Neural progenitor cell (in vitro differentiated cells): ENCODE measurements at regions not wholly inside any gene's neighbourhood (a gene's known extent, or its start where the extent isn't known, plus 50 kb on each side); places are given as distances from the start of the nearest gene placed in this dataset.
A peak's percentile ranks its signal among the peaks of the same experiment; 100 is the strongest.

Experiments
- DNase-seq: peaks from one replicate; pipeline ENCODE4 v3.0.0-alpha.2; 2016; ENCODE audit warnings: low spot score
- H2AFZ ChIP-seq: fragments of 200-600 bp; sonication (generic); replicated peaks from 2 replicates; pipeline ENCODE4 v1.6.1; 2016; ENCODE audit warnings: antibody characterized with exemption
- H3F3A ChIP-seq: fragments of 200-600 bp; sonication (generic); 2 replicates; pipeline ENCODE4 v1.6.1; 2016; ENCODE audit warnings: antibody characterized with exemption, low read depth
- H3K27ac ChIP-seq: fragments of 200-600 bp; sonication (generic); 2 replicates; pipeline ENCODE4 v1.5.1; 2016; ENCODE audit warnings: mild to moderate bottlenecking
- H3K27me3 ChIP-seq: fragments of 200-600 bp; sonication (generic); 2 replicates; pipeline ENCODE4 v1.6.1; 2016; ENCODE audit warnings: mild to moderate bottlenecking, moderate library complexity
- H3K36me3 ChIP-seq: fragments of 200-600 bp; sonication (generic); 2 replicates; pipeline ENCODE4 v1.5.1; 2016
- H3K4me1 ChIP-seq: fragments of 200-600 bp; sonication (generic); 2 replicates; pipeline ENCODE4 v1.6.1; 2016; ENCODE audit warnings: mixed run types
- H3K4me2 ChIP-seq: fragments of 200-600 bp; sonication (generic); 2 replicates; pipeline ENCODE4 v1.6.1; 2016
- H3K4me3 ChIP-seq: fragments of 200-600 bp; sonication (generic); 2 replicates; pipeline ENCODE4 v1.5.1; 2016
- H3K79me2 ChIP-seq: fragments of 200-600 bp; sonication (generic); 2 replicates; pipeline ENCODE4 v1.6.1; 2016; ENCODE audit warnings: low read depth
- H3K9ac ChIP-seq: fragments of 200-600 bp; sonication (generic); 2 replicates; pipeline ENCODE4 v1.6.1; 2016
- H3K9me3 ChIP-seq: fragments of 200-600 bp; sonication (generic); 2 replicates; pipeline ENCODE4 v1.5.1; 2016; ENCODE audit warnings: low read depth
- H4K20me1 ChIP-seq: fragments of 200-600 bp; sonication (generic); 2 replicates; pipeline ENCODE4 v1.6.1; 2016; ENCODE audit warnings: low read depth
- H3K27ac Mint-ChIP-seq: 3 replicates; pipeline ENCODE4 v1.8.0; 2021; ENCODE audit warnings: mixed read lengths
- H3K27me3 Mint-ChIP-seq: 2 replicates; pipeline ENCODE4 v1.8.0; 2022; ENCODE audit warnings: low read depth, mild to moderate bottlenecking, inconsistent platforms, moderate library complexity, mixed read lengths; ENCODE audit not compliant: insufficient read depth
- H3K36me3 Mint-ChIP-seq: 3 replicates; pipeline ENCODE4 v1.8.0; 2021; ENCODE audit warnings: mixed read lengths
- H3K4me1 Mint-ChIP-seq: 3 replicates; pipeline ENCODE4 v1.8.0; 2021; ENCODE audit warnings: mixed read lengths
- H3K4me3 Mint-ChIP-seq: 3 replicates; pipeline ENCODE4 v1.8.0; 2021; ENCODE audit warnings: mild to moderate bottlenecking, moderate library complexity, mixed read lengths
- H3K9me3 Mint-ChIP-seq: 3 replicates; pipeline ENCODE4 v1.8.0; 2020; ENCODE audit warnings: mixed read lengths
- CTCF ChIP-seq: fragments of 200-600 bp; sonication (generic); IDR thresholded peaks from 2 replicates; pipeline ENCODE4 v1.5.1; 2017; ENCODE audit warnings: antibody characterized with exemption, mild to moderate bottlenecking
- EZH2 ChIP-seq: fragments of 200-600 bp; sonication (generic); IDR thresholded peaks from 2 replicates; pipeline ENCODE4 v1.6.1; 2017; ENCODE audit warnings: antibody characterized with exemption, mild to moderate bottlenecking, moderate library complexity
- EZH2phosphoT487 ChIP-seq: fragments of 200-600 bp; sonication (generic); IDR thresholded peaks from 2 replicates; pipeline ENCODE4 v1.6.1; 2017; ENCODE audit warnings: antibody characterized with exemption

GRCh38 chr3:70808881-70809280, 496.4 kb upstream of the MDFIC2 start:
- Histone ChIP-seq H3K9me3 (no peaks in the 10 kb centered on the region), H3K27ac (no peak overlapping the region), H3K36me3 (no peaks in the 10 kb centered on the region), H4K20me1 (no peaks in the 10 kb centered on the region), H3F3A (no peaks in the 10 kb centered on the region), H3K9ac (no peak overlapping the region), H2AFZ (no peak overlapping the region), H3K4me1 (peaks cover 6% of the 10 kb centered on the region), H3K4me2 (no peak overlapping the region), H3K79me2 (no peaks in the 10 kb centered on the region), H3K27me3 (no peaks in the 10 kb centered on the region), H3K4me3 (no peak overlapping the region)
- Mint-ChIP-seq H3K4me1 (peaks cover 15% of the 10 kb centered on the region), H3K4me3 (no peak overlapping the region), H3K36me3 (no peaks in the 10 kb centered on the region), H3K27me3 (peaks cover 3% of the 10 kb centered on the region), H3K27ac (no peak overlapping the region), H3K9me3 (no peaks in the 10 kb centered on the region)
- DNase-seq: no peak
- no peak for TF ChIP-seq EZH2

GRCh38 chr3:70806556-70806955, 494.1 kb upstream of the MDFIC2 start:
- no peak overlapping the region for H3K4me3 ChIP-seq
- H3K4me3 Mint-ChIP-seq: no peak overlapping the region
- H3K36me3 ChIP-seq: no peaks in the 10 kb centered on the region
- H3K4me2 ChIP-seq: no peak overlapping the region
- no peak for DNase-seq
- H3K27me3 ChIP-seq: no peaks in the 10 kb centered on the region
- no peaks in the 10 kb centered on the region for H4K20me1 ChIP-seq
- H3F3A ChIP-seq: no peaks in the 10 kb centered on the region
- H3K4me1 Mint-ChIP-seq: peaks cover 10% of the 10 kb centered on the region
- no peak overlapping the region for H2AFZ ChIP-seq
- H3K9ac ChIP-seq: no peak overlapping the region
- H3K79me2 ChIP-seq: no peaks in the 10 kb centered on the region
- TF ChIP-seq EZH2phosphoT487 (no peak), CTCF (no peak), EZH2 (no peak)
- no peak overlapping the region for H3K27ac ChIP-seq
- H3K9me3 ChIP-seq: no peaks in the 10 kb centered on the region
- H3K27ac Mint-ChIP-seq: peak overlapping the region; percentile 34
- H3K36me3 Mint-ChIP-seq: no peaks in the 10 kb centered on the region
- H3K9me3 Mint-ChIP-seq: no peaks in the 10 kb centered on the region
- peaks cover 7% of the 10 kb centered on the region for H3K4me1 ChIP-seq
- H3K27me3 Mint-ChIP-seq: peaks cover 3% of the 10 kb centered on the region

GRCh38 chr3:70806021-70806420, 493.6 kb upstream of the MDFIC2 start:
- H3K4me2 ChIP-seq: no peak overlapping the region
- Mint-ChIP-seq H3K36me3 (no peaks in the 10 kb centered on the region), H3K27ac (no peak overlapping the region), H3K27me3 (peaks cover 3% of the 10 kb centered on the region), H3K4me1 (peaks cover 7% of the 10 kb centered on the region), H3K9me3 (no peaks in the 10 kb centered on the region), H3K4me3 (no peak overlapping the region)
- no peaks in the 10 kb centered on the region for H3K27me3 ChIP-seq
- no peak overlapping the region for H3K4me3 ChIP-seq
- H3K79me2 ChIP-seq: no peaks in the 10 kb centered on the region
- H3K9me3 ChIP-seq: no peaks in the 10 kb centered on the region
- H3K36me3 ChIP-seq: no peaks in the 10 kb centered on the region
- H2AFZ ChIP-seq: no peak overlapping the region
- no peaks in the 10 kb centered on the region for H3F3A ChIP-seq
- no peak overlapping the region for H3K9ac ChIP-seq
- H3K27ac ChIP-seq: no peak overlapping the region
- peaks cover 7% of the 10 kb centered on the region for H3K4me1 ChIP-seq
- DNase-seq: no peak
- TF ChIP-seq EZH2phosphoT487: no peak
- no peak for TF ChIP-seq CTCF
- TF ChIP-seq EZH2: no peak
- no peaks in the 10 kb centered on the region for H4K20me1 ChIP-seq

- H3K27ac Mint-ChIP-seq: no peak overlapping the region
These were observed 492.8 kb upstream of the MDFIC2 start for GRCh38 chr3:70805061-70805889.

More at GRCh38 chr3:70805061-70805889, 492.8 kb upstream of the MDFIC2 start:
- H3F3A ChIP-seq: no peaks in the 10 kb centered on the region
- H3K36me3 Mint-ChIP-seq: no peaks in the 10 kb centered on the region
- H4K20me1 ChIP-seq: no peaks in the 10 kb centered on the region
- no peaks in the 10 kb centered on the region for H3K9me3 ChIP-seq
- H3K9ac ChIP-seq: no peak overlapping the region
- no peak overlapping the region for H2AFZ ChIP-seq
- no peak overlapping the region for H3K4me3 ChIP-seq
- H3K4me1 Mint-ChIP-seq: peaks cover 7% of the 10 kb centered on the region
- peaks cover 7% of the 10 kb centered on the region for H3K4me1 ChIP-seq
- H3K27me3 Mint-ChIP-seq: peaks cover 3% of the 10 kb centered on the region
- H3K36me3 ChIP-seq: no peaks in the 10 kb centered on the region
- H3K4me2 ChIP-seq: no peak overlapping the region
- no peaks in the 10 kb centered on the region for H3K9me3 Mint-ChIP-seq
- DNase-seq: no peak
- no peak overlapping the region for H3K4me3 Mint-ChIP-seq
- H3K79me2 ChIP-seq: no peaks in the 10 kb centered on the region
- H3K27me3 ChIP-seq: no peaks in the 10 kb centered on the region
- TF ChIP-seq CTCF: no peak
- no peak overlapping the region for H3K27ac ChIP-seq
